Mammary epithelial cell (primary cell): ENCODE measurements at regions not wholly inside any gene's neighbourhood (a gene's known extent, or its start where the extent isn't known, plus 50 kb on each side); places are given as distances from the start of the nearest gene placed in this dataset.

Experiments used
- EZH2 ChIP-seq: IDR thresholded peaks from 2 replicates; pipeline ENCODE4 v1.6.1; 2012; ENCODE audit warnings: low read length, inconsistent platforms, borderline replicate concordance
- TF ChIP-seq, protein P1 (sequence below), 2 donors: IDR thresholded peaks in 1 of 2; conservative IDR thresholded peaks in 1 of 2; 2 replicates each; pipeline ENCODE4 v1.5.1; 2011 to 2012; ENCODE audit warnings: inconsistent platforms in 2 of 2, low read length in 2 of 2, mild to moderate bottlenecking in 2 of 2, control low read depth in 1 of 2, low read depth in 1 of 2; ENCODE audit not compliant: insufficient read depth in 1 of 2; ENCODE audit errors: extremely low read depth in 1 of 2

GRCh38 chr18:26630596-26630995, 82.2 kb upstream of the KCTD1 start:
- TF ChIP-seq, protein P1, sequence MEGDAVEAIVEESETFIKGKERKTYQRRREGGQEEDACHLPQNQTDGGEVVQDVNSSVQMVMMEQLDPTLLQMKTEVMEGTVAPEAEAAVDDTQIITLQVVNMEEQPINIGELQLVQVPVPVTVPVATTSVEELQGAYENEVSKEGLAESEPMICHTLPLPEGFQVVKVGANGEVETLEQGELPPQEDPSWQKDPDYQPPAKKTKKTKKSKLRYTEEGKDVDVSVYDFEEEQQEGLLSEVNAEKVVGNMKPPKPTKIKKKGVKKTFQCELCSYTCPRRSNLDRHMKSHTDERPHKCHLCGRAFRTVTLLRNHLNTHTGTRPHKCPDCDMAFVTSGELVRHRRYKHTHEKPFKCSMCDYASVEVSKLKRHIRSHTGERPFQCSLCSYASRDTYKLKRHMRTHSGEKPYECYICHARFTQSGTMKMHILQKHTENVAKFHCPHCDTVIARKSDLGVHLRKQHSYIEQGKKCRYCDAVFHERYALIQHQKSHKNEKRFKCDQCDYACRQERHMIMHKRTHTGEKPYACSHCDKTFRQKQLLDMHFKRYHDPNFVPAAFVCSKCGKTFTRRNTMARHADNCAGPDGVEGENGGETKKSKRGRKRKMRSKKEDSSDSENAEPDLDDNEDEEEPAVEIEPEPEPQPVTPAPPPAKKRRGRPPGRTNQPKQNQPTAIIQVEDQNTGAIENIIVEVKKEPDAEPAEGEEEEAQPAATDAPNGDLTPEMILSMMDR (conservative IDR thresholded peaks at IDR 0.05 in 1 of 2, IDR thresholded peaks at IDR 0.05 in 1 of 2; ENCODE audit: extremely low read depth in 1 of 2, insufficient read depth in 1 of 2, low read depth in 1 of 2, low read length in 2 of 2): no peak
- no peak for TF ChIP-seq EZH2
